ENCODE measurements at regions not wholly inside any gene's neighbourhood (a gene's known extent, or its start where the extent isn't known, plus 50 kb on each side); places are given as distances from the start of the nearest gene placed in this dataset.

GRCh38 chr9:89246840-89247239 is 64.2 kb upstream of the CKS2 start:
- Histone ChIP-seq H3K9me3 (no peaks in the 10 kb centered on the region), H3K27me3 (no peaks in the 10 kb centered on the region), H3K4me3 (no peak overlapping the region), H3K27ac (no peak overlapping the region), H3K36me3 (replicated peaks in 1 of 2; ENCODE audit: insufficient read depth in 1 of 2, low read depth in 2 of 2) (no peaks in the 10 kb centered on the region), H3K4me1 (no peaks in the 10 kb centered on the region)
- DNase-seq (no peak), ATAC-seq (no peak)
- intact Hi-C loops (cut with DNase I), result no loop called here
- 91 to 94% methylated on average over 5 of the region's 5 CpGs for WGBS, 2 donors
- TF ChIP-seq POLR2A (IDR thresholded peaks at IDR 0.05), result no peak
- TF ChIP-seq, protein P1, sequence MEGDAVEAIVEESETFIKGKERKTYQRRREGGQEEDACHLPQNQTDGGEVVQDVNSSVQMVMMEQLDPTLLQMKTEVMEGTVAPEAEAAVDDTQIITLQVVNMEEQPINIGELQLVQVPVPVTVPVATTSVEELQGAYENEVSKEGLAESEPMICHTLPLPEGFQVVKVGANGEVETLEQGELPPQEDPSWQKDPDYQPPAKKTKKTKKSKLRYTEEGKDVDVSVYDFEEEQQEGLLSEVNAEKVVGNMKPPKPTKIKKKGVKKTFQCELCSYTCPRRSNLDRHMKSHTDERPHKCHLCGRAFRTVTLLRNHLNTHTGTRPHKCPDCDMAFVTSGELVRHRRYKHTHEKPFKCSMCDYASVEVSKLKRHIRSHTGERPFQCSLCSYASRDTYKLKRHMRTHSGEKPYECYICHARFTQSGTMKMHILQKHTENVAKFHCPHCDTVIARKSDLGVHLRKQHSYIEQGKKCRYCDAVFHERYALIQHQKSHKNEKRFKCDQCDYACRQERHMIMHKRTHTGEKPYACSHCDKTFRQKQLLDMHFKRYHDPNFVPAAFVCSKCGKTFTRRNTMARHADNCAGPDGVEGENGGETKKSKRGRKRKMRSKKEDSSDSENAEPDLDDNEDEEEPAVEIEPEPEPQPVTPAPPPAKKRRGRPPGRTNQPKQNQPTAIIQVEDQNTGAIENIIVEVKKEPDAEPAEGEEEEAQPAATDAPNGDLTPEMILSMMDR (IDR thresholded peaks at IDR 0.05), result no peak

GRCh38 chr9:89247431-89248353 is 63.3 kb upstream of the CKS2 start:
- no peaks in the 10 kb centered on the region for H3K27me3 ChIP-seq
- intact Hi-C loops (cut with DNase I), result no loop called here
- no peak overlapping the region for H3K4me3 ChIP-seq
- WGBS, 2 donors, result 77 to 81% methylated on average over 4 of the region's 4 CpGs
- no peaks in the 10 kb centered on the region for H3K9me3 ChIP-seq
- no peak overlapping the region for H3K27ac ChIP-seq
- ATAC-seq (no peak), DNase-seq (no peak)
- H3K36me3 ChIP-seq (replicated peaks in 1 of 2; ENCODE audit: insufficient read depth in 1 of 2, low read depth in 2 of 2), result no peaks in the 10 kb centered on the region
- TF ChIP-seq, protein P1 (IDR thresholded peaks at IDR 0.05), result no peak
- TF ChIP-seq POLR2A (IDR thresholded peaks at IDR 0.05), result no peak
- no peaks in the 10 kb centered on the region for H3K4me1 ChIP-seq

- no peak for DNase-seq
- Histone ChIP-seq H3K27me3 (no peaks in the 10 kb centered on the region), H3K4me1 (no peaks in the 10 kb centered on the region), H3K4me3 (no peak overlapping the region), H3K27ac (no peak overlapping the region), H3K36me3 (replicated peaks in 1 of 2; ENCODE audit: insufficient read depth in 1 of 2, low read depth in 2 of 2) (no peaks in the 10 kb centered on the region), H3K9me3 (no peaks in the 10 kb centered on the region)
- WGBS, 2 donors, result 86 to 92% methylated on average over 3 of the region's 3 CpGs
- intact Hi-C loops (cut with DNase I), result no loop called here
- TF ChIP-seq, protein P1 (IDR thresholded peaks at IDR 0.05), result no peak
- no peak for TF ChIP-seq POLR2A (IDR thresholded peaks at IDR 0.05)
- no peak for ATAC-seq
These were observed 62.0 kb upstream of the CKS2 start for GRCh38 chr9:89249001-89249400.

GRCh38 chr9:89252651-89253267 is 58.2 kb upstream of the CKS2 start:
- no peaks in the 10 kb centered on the region for H3K4me1 ChIP-seq
- no peak overlapping the region for H3K4me3 ChIP-seq
- TF ChIP-seq, protein P1 (IDR thresholded peaks at IDR 0.05), result no peak
- TF ChIP-seq POLR2A (IDR thresholded peaks at IDR 0.05), result no peak
- DNase-seq (no peak), ATAC-seq (no peak)
- no peaks in the 10 kb centered on the region for H3K27me3 ChIP-seq
- H3K27ac ChIP-seq, result no peak overlapping the region
- H3K36me3 ChIP-seq (replicated peaks in 1 of 2; ENCODE audit: insufficient read depth in 1 of 2, low read depth in 2 of 2), result no peaks in the 10 kb centered on the region
- H3K9me3 ChIP-seq, result no peaks in the 10 kb centered on the region
- intact Hi-C loops (cut with DNase I), result no loop called here
- WGBS, 2 donors, result 80 to 81% methylated on average over 8 of the region's 8 CpGs
